GM12891 (cell line): ENCODE measurements at regions not wholly inside any gene's neighbourhood (a gene's known extent, or its start where the extent isn't known, plus 50 kb on each side); places are given as distances from the start of the nearest gene placed in this dataset.

Experiments
- POLR2A ChIP-seq: IDR thresholded peaks from 2 replicates; pipeline ENCODE4 v1.6.1; 2011; ENCODE audit warnings: low read depth, low read length, control low read depth
- POLR2AphosphoS5 ChIP-seq: IDR thresholded peaks from 2 replicates; pipeline ENCODE4 v1.6.1; 2011; ENCODE audit warnings: low read depth, low read length, control low read depth
- SPI1 ChIP-seq: IDR thresholded peaks from 2 replicates; pipeline ENCODE4 v1.6.1; 2011; ENCODE audit warnings: low read depth, low read length, control low read depth
- TAF1 ChIP-seq: IDR thresholded peaks from 2 replicates; pipeline ENCODE4 v1.6.1; 2011; ENCODE audit warnings: low read depth, low read length, control low read depth

DNA sequence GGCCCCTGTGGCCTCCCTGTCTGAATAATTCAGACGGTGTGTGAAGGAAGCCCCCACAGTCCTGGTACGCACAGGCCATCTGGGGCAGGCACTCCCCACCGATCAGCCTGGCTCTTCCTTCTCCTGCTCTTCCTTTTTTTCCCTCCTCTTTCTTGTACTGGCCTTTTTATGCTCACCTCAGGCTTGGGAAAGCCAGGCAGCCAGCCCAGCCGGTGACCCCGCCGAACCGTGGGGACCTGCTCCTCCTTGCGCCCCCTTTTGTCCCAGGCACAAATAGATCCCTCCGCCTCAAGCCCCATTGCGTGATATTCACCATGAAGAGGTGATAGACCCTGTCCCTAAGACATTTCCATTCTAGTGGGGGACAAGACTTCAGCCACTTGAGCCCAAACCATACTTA, 80.2 kb upstream of the BRD7 start:
- TF ChIP-seq POLR2A = no peak
- TF ChIP-seq SPI1 = no peak
- TF ChIP-seq POLR2AphosphoS5 = no peak
- no peak for TF ChIP-seq TAF1
